SK-N-SH (cell line): ENCODE measurements at regions not wholly inside any gene's neighbourhood (a gene's known extent, or its start where the extent isn't known, plus 50 kb on each side); places are given as distances from the start of the nearest gene placed in this dataset.

Experiments
- CTCF ChIA-PET: fragments of 300-600, 350-600 bp; formaldehyde crosslinking; extraction: SDS; loops from one replicate; lab custom pipeline; 2021; lab: Yijun Ruan, JAX
- POLR2A ChIA-PET: fragments of 350-600 bp; sonication (Branson Sonifier 250); formaldehyde crosslinking; extraction: SDS; loops from one replicate; lab custom pipeline; 2020; ENCODE audit warnings: antibody characterized with exemption, inconsistent platforms; lab: Yijun Ruan, JAX
- DNase-seq: peaks from one replicate; pipeline ENCODE4 v3.0.0; 2012
- H2AFZ ChIP-seq: fragments of 200-600 bp; sonication (generic); 2 replicates; pipeline ENCODE4 v1.8.1; 2016; ENCODE audit warnings: antibody characterized with exemption, mild to moderate bottlenecking, low read depth
- H3F3A ChIP-seq: fragments of 200-600 bp; sonication (generic); replicated peaks from 2 replicates; pipeline ENCODE3; 2016; ENCODE audit warnings: antibody characterized with exemption, mild to moderate bottlenecking; ENCODE audit not compliant: insufficient read depth
- H3K27ac ChIP-seq, 2 experiments: fragments of 200-500 bp in 1 of 2; fragments of 200-600 bp in 1 of 2; sonication (Bioruptor generic) in 1 of 2; sonication (generic), shearing (Covaris generic) in 1 of 2; 2 replicates each; pipeline versions ENCODE4 v1.5.1 to v1.6.1; 2014 to 2016; ENCODE audit warnings: low read depth in 2 of 2, inconsistent platforms in 1 of 2, low read length in 1 of 2, mild to moderate bottlenecking in 1 of 2, mixed read lengths in 1 of 2
- H3K27me3 ChIP-seq: fragments of 200-600 bp; sonication (generic), shearing (Covaris generic); 2 replicates; pipeline ENCODE4 v1.6.1; 2016; ENCODE audit warnings: mixed run types; ENCODE audit not compliant: insufficient read depth
- H3K36me3 ChIP-seq, 2 experiments: fragments of 200-500 bp in 1 of 2; fragments of 200-600 bp in 1 of 2; sonication (Bioruptor generic) in 1 of 2; sonication (generic) in 1 of 2; replicated peaks in 1 of 2; 2 replicates each; pipeline versions ENCODE3 to v1.5.1; 2014 to 2016; ENCODE audit warnings: low read length in 1 of 2, mild to moderate bottlenecking in 1 of 2; ENCODE audit not compliant: insufficient read depth in 2 of 2, control insufficient read depth in 1 of 2
- H3K4me1 ChIP-seq, 2 experiments: fragments of 200-500 bp in 1 of 2; fragments of 200-600 bp in 1 of 2; sonication (Bioruptor generic) in 1 of 2; sonication (generic), shearing (Covaris generic) in 1 of 2; 2 replicates each; pipeline versions ENCODE4 v1.5.1 to v1.6.1; 2014 to 2016; ENCODE audit warnings: low read depth in 1 of 2, low read length in 1 of 2, mixed run types in 1 of 2; ENCODE audit not compliant: insufficient read depth in 2 of 2, control insufficient read depth in 1 of 2
- H3K4me2 ChIP-seq: fragments of 200-600 bp; sonication (generic), shearing (Covaris generic); 2 replicates; pipeline ENCODE4 v1.6.1; 2017; ENCODE audit warnings: mixed run types
- H3K4me3 ChIP-seq, 2 experiments: fragments of 200-500 bp in 1 of 2; fragments of 200-600 bp in 1 of 2; sonication (Bioruptor generic) in 1 of 2; sonication (generic), shearing (Covaris generic) in 1 of 2; 2 replicates each; pipeline versions ENCODE4 v1.5.1 to v1.8.1; 2014 to 2016; ENCODE audit warnings: low read depth in 2 of 2, inconsistent platforms in 1 of 2, low read length in 1 of 2, mild to moderate bottlenecking in 1 of 2, mixed read lengths in 1 of 2, moderate library complexity in 1 of 2
- H3K79me2 ChIP-seq: fragments of 200-600 bp; sonication (generic); 2 replicates; pipeline ENCODE4 v1.8.1; 2017; ENCODE audit warnings: mild to moderate bottlenecking; ENCODE audit not compliant: insufficient read depth
- H3K9ac ChIP-seq: fragments of 200-600 bp; sonication (generic); 2 replicates; pipeline ENCODE4 v1.6.1; 2017; ENCODE audit warnings: mixed run types
- H3K9me2 ChIP-seq: fragments of 200-600 bp; sonication (generic); 2 replicates; pipeline ENCODE4 v1.6.1; 2017; ENCODE audit warnings: mixed run types
- H3K9me3 ChIP-seq: fragments of 200-600 bp; sonication (generic); 2 replicates; pipeline ENCODE4 v1.6.1; 2017; ENCODE audit warnings: mixed run types, mild to moderate bottlenecking, moderate library complexity
- H4K20me1 ChIP-seq: fragments of 200-600 bp; sonication (generic); 2 replicates; pipeline ENCODE4 v1.6.1; 2017; ENCODE audit warnings: mild to moderate bottlenecking, mixed run types; ENCODE audit not compliant: insufficient read depth
- CTCF ChIP-seq: fragments of 200-600 bp; sonication (generic); IDR thresholded peaks from 2 replicates; pipeline ENCODE4 v1.6.1; 2017; ENCODE audit warnings: antibody characterized with exemption, mild to moderate bottlenecking, moderate library complexity
- ELF1 ChIP-seq: IDR thresholded peaks from 2 replicates; pipeline ENCODE4 v1.4.0; 2012
- EP300 ChIP-seq, 2 experiments: IDR thresholded peaks; 2 replicates each; pipeline versions ENCODE4 v1.4.0 to v1.6.1; 2012; ENCODE audit warnings: borderline replicate concordance in 1 of 2, low read depth in 1 of 2, low read length in 1 of 2
- FOSL2 ChIP-seq: IDR thresholded peaks from 2 replicates; pipeline ENCODE4 v1.4.0; 2012; ENCODE audit warnings: low read depth, mild to moderate bottlenecking, moderate library complexity, borderline replicate concordance
- FOXJ3 ChIP-seq: sonication (generic); formaldehyde crosslinking; IDR thresholded peaks from 2 replicates; pipeline ENCODE4 v1.5.1; 2020; ENCODE audit warnings: mild to moderate bottlenecking, missing genetic modification reagents
- FOXM1 ChIP-seq: IDR thresholded peaks from 2 replicates; pipeline ENCODE4 v1.4.0; 2012; ENCODE audit warnings: low read depth, mild to moderate bottlenecking
- GABPA ChIP-seq: IDR thresholded peaks from 2 replicates; pipeline ENCODE4 v1.4.0; 2012; ENCODE audit warnings: low read depth, mild to moderate bottlenecking
- GATA2 ChIP-seq: sonication (generic); formaldehyde crosslinking; IDR thresholded peaks from 2 replicates; pipeline ENCODE4 v1.5.0; 2020; ENCODE audit warnings: mild to moderate bottlenecking, missing genetic modification reagents
- IRF3 ChIP-seq: fragments of 150-350 bp; IDR thresholded peaks from 2 replicates; pipeline ENCODE4 v1.6.1; 2016; ENCODE audit warnings: mild to moderate bottlenecking, low read depth, low read length
- MAX ChIP-seq: IDR thresholded peaks from 2 replicates; pipeline ENCODE4 v1.4.0; 2012; ENCODE audit warnings: low read depth
- MEF2A ChIP-seq: IDR thresholded peaks from 2 replicates; pipeline ENCODE4 v1.4.0; 2012; ENCODE audit warnings: low read depth, borderline replicate concordance
- MXI1 ChIP-seq: IDR thresholded peaks from 2 replicates; pipeline ENCODE4 v1.6.1; 2012; ENCODE audit warnings: mild to moderate bottlenecking, low read depth, low read length, improper control_type of control experiment
- POLR2AphosphoS5 ChIP-seq: IDR thresholded peaks from 2 replicates; pipeline ENCODE4 v1.6.1; 2012; ENCODE audit warnings: low read depth, low read length
- RAD21 ChIP-seq: IDR thresholded peaks from 2 replicates; pipeline ENCODE4 v1.6.1; 2012; ENCODE audit warnings: mild to moderate bottlenecking, low read length
- RFX5 ChIP-seq: IDR thresholded peaks from 2 replicates; pipeline ENCODE4 v1.6.1; 2012; ENCODE audit warnings: mild to moderate bottlenecking, improper control_type of control experiment, low read length
- TAF1 ChIP-seq: IDR thresholded peaks from 2 replicates; pipeline ENCODE4 v1.6.1; 2012; ENCODE audit warnings: low read depth, mild to moderate bottlenecking, low read length, moderate library complexity, borderline replicate concordance
- TEAD4 ChIP-seq: IDR thresholded peaks from 2 replicates; pipeline ENCODE4 v1.4.0; 2012; ENCODE audit warnings: mild to moderate bottlenecking, borderline replicate concordance; ENCODE audit not compliant: insufficient read depth
- ZBTB33 ChIP-seq: IDR thresholded peaks from 2 replicates; pipeline ENCODE4 v1.4.0; 2012; ENCODE audit warnings: low read depth, borderline replicate concordance
- WGBS: methylation state at CpG from one replicate; pipeline ENCODE4 v1.1.6; 2017; ENCODE audit warnings: low lambda C conversion rate; 5-methylcytosine and 5-hydroxymethylcytosine counted together

- Histone ChIP-seq H3K4me3 (no peak overlapping the region), H3K9me2 (no peaks in the 10 kb centered on the region), H3K27me3 (peaks cover 23% of the 10 kb centered on the region; the same call in 1 of the 2 replicates), H3F3A (no peaks in the 10 kb centered on the region), H3K27ac (no peak overlapping the region), H4K20me1 (no peaks in the 10 kb centered on the region), H3K4me2 (no peak overlapping the region), H3K36me3 (no peaks in the 10 kb centered on the region), H3K4me1 (no peaks in the 10 kb centered on the region), H3K9ac (no peak overlapping the region), H2AFZ (no peak overlapping the region)
- WGBS = 73% methylated on average over 1 of the region's 1 CpG
- no peak for DNase-seq
- CTCF ChIA-PET = no interaction called here
- TF ChIP-seq CTCF (no peak), IRF3 (no peak), TEAD4 (no peak), FOXM1 (no peak), ELF1 (no peak), EP300 (IDR thresholded peaks at IDR 0.05; ENCODE audit: borderline replicate concordance in 1 of 2, low read depth in 1 of 2, low read length in 1 of 2) (no peak), MXI1 (no peak), GABPA (no peak), RAD21 (no peak), MAX (no peak), TAF1 (no peak), POLR2AphosphoS5 (no peak), FOSL2 (no peak), MEF2A (no peak), GATA2 (CRISPR knock-in tag) (no peak), ZBTB33 (no peak), RFX5 (no peak), FOXJ3 (CRISPR knock-in tag) (no peak)
- TF ChIP-seq, all 33 proteins: peak for 0
- POLR2A ChIA-PET = no interaction called here
- H3K9me3 ChIP-seq = no peaks in the 10 kb centered on the region
- H3K79me2 ChIP-seq = no peaks in the 10 kb centered on the region
Measured at GRCh38 chr21:38591218-38591537, 92.9 kb upstream of the ERG start.
